ENCODE measurements at regions not wholly inside any gene's neighbourhood (a gene's known extent, or its start where the extent isn't known, plus 50 kb on each side); places are given as distances from the start of the nearest gene placed in this dataset.

DNA sequence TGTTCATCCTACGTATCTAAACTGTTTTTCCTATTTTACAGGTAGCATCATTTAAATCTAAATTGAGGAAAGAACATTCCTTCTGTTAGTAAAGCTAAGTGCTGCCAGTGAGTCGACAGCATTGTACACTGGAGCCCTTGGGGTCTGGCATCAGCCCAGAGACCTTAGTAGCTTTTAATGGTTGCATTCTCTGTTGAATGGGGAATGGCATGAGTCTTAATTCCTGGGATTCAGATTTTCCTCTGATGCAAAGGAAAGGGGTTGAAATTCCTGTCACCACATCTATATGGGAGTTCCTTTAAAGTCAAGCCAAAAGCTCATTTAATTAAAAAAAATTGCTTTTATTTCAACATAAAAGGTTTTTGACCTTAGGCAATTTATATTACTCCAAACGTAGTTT lies 148.4 kb upstream of the GBE1 start:
- TF ChIP-seq, protein P1, sequence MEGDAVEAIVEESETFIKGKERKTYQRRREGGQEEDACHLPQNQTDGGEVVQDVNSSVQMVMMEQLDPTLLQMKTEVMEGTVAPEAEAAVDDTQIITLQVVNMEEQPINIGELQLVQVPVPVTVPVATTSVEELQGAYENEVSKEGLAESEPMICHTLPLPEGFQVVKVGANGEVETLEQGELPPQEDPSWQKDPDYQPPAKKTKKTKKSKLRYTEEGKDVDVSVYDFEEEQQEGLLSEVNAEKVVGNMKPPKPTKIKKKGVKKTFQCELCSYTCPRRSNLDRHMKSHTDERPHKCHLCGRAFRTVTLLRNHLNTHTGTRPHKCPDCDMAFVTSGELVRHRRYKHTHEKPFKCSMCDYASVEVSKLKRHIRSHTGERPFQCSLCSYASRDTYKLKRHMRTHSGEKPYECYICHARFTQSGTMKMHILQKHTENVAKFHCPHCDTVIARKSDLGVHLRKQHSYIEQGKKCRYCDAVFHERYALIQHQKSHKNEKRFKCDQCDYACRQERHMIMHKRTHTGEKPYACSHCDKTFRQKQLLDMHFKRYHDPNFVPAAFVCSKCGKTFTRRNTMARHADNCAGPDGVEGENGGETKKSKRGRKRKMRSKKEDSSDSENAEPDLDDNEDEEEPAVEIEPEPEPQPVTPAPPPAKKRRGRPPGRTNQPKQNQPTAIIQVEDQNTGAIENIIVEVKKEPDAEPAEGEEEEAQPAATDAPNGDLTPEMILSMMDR (conservative IDR thresholded peaks at IDR 0.05): no peak
- no peak overlapping the region for H3K27ac ChIP-seq

DNA sequence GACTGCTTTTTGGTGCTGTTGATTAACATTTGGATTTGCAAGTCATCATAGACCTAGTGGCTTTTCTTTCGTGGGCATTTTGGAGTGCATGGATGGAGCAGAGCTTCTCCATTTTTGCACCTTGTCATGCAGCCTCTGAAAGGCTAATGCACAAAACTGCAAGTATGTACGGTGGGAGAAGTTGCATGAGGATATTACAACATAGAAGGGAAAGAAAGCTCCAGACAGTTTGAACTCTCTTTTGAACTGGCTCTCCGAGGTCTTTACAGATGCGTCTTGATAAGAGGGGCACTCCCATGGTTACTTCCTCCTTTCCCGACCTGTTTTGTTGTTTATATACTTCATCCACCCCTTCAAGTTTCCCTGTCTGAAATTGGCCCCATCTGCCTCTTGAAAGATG lies 147.1 kb upstream of the GBE1 start:
- TF ChIP-seq, protein P1 (conservative IDR thresholded peaks at IDR 0.05): no peak
- no peak overlapping the region for H3K27ac ChIP-seq

DNA sequence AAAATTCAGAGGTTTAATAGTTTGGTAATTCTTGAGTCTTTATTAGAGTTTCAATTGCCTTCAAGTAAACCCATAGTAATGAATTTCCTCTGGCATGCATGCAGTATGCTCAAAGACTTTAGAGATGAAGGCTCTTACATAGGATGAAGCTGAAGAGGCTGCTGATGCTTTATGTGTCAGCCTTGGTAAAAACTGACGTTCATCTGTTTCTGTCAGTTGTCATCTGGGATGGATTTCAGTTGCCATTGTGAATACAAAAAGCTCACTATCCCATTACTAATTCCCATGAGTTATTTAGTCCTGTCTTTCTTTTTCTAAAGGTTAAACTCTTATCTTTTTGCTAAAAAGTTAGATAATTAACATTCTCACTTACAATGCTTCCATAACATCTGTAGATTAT lies 136.9 kb upstream of the GBE1 start:
- TF ChIP-seq, protein P1 (conservative IDR thresholded peaks at IDR 0.05): no peak

DNA sequence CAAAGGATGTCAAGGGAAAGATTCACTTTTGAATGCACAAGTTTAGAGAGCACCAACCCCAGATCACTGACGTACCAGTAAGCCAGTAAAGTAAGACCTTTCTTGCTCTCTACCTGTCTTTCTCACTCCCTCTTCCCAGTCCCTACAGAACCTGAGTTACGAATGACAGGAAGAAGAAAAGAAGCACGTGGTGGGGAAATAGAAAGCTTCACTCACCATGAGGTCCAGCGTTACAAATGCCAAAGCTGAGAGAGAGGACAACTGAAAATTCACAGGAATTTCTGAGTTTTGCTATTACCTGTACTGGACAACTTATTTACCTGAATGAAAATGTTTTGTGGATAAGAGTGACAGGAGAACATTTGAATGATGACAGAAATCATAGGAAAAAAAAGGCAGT lies 133.2 kb upstream of the GBE1 start:
- no peak overlapping the region for H3K27ac ChIP-seq
- TF ChIP-seq, protein P1 (conservative IDR thresholded peaks at IDR 0.05): no peak

More for the DNA sequence above, 136.9 kb upstream of the GBE1 start:
- no peak overlapping the region for H3K27ac ChIP-seq

DNA sequence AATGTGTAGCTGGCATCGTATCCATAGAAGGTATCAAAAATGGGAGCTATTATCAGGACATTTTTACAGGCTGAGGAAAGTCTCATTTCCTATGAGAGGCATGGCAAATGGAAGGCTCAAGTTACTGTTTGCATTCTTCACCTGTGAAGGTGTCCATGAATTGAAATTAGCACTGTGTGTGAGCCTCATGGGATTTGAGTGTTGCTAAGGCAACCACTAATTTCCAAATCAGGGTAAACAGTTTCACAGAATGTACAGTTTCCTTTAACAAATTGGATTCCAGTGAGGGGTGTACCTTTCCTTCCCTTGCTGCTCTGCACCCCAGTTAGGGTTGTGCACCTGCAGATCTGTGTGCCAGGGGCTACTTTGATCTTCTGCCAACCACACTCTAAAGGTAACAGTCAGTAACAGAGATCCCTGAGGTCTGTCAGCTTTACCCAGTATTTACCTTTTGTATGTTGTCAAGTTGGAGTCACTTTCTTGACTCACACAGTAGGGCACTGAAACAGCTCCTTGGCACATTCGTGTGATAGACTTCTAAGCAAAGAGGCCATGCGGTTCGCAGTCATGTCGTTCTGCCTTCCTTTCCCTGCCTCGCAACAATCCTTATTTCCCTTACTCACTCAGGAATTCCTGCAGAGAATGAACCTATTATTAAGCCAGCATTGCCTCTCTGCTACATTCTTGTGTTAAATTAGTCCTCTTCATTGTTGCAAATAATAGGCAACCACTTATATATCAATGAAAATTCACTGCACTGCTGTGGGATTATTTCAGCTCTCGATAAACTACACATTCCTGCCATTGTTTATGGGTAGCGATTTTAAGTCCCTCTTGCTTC lies 129.8 kb upstream of the GBE1 start:
- TF ChIP-seq, protein P1 (conservative IDR thresholded peaks at IDR 0.05): no peak

DNA sequence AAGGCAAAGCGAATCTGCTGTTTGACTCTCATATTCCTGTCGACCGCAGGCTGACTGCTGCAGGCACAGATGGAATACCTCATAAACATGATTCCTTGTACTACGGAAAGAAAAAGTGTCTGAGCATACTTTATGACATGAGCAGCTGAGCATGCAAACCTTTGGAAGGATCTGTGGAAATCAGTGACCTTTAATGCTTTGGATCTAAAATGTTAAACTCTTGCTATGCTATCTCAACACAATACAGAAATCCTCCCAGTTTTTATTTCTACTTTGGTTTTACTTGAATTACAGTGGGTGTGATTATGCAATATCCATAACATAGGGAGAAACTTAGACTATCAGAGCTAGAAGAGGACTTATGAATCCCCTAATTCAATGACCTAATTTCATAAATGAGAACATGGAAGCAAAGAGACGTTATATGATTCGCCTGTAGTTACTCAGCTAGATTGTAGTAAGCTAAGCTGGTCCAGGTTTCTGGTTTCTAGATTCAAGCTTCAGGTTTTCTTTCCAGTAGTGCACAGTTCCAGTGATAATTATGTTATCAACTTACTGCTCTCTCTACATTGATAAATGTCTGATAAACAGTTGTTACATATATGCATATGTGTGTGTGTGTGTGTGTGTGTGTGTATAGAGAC lies 127.6 kb upstream of the GBE1 start:
- H3K27ac ChIP-seq: no peak overlapping the region
- TF ChIP-seq, protein P1 (conservative IDR thresholded peaks at IDR 0.05): no peak

More for the DNA sequence above, 129.8 kb upstream of the GBE1 start:
- H3K27ac ChIP-seq: no peak overlapping the region

DNA sequence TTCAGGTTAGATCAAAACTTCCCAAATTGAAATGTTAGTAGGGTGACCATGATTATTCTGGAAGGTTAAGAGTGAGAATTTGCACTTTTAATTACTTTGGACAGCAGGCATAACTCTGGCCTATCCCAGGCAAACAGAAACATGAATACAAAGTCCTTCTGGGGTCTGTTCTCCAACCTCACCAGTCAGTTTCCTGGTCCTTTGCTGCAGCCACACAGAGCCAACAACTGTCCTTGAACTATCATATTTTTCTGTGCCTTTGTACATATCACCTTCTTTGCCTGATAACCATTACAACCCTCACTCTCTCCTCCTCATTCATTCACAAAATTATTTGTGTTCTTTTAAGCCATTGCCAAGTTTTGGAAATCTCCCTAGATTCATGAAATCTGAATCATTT lies 126.0 kb upstream of the GBE1 start:
- TF ChIP-seq, protein P1 (conservative IDR thresholded peaks at IDR 0.05): no peak
- H3K27ac ChIP-seq: no peak overlapping the region
